ENCODE measurements at regions not wholly inside any gene's neighbourhood (a gene's known extent, or its start where the extent isn't known, plus 50 kb on each side); places are given as distances from the start of the nearest gene placed in this dataset.

- no peak for TF ChIP-seq CTCF (IDR thresholded peaks at IDR 0.05; ENCODE audit: partially characterized antibody, unreplicated experiment)
- no peak for DNase-seq
- Mint-ChIP-seq H3K27me3 (ENCODE audit: unreplicated experiment) (peaks cover 7% of the 10 kb centered on the region), H3K27ac (ENCODE audit: unreplicated experiment) (no peak overlapping the region), H3K9me3 (ENCODE audit: unreplicated experiment) (peaks cover 5% of the 10 kb centered on the region), H3K4me1 (ENCODE audit: low read depth, unreplicated experiment) (peaks cover 5% of the 10 kb centered on the region), H3K4me3 (ENCODE audit: unreplicated experiment) (no peak overlapping the region), H3K36me3 (ENCODE audit: unreplicated experiment) (no peaks in the 10 kb centered on the region)
Measured at GRCh38 chr20:37579106-37579505, 51.4 kb upstream of the BLCAP start.

- no peak overlapping the region for H3K4me3 Mint-ChIP-seq (ENCODE audit: unreplicated experiment)
- no peak for DNase-seq
- H3K9me3 Mint-ChIP-seq (ENCODE audit: unreplicated experiment): peaks cover 5% of the 10 kb centered on the region
- peaks cover 7% of the 10 kb centered on the region for H3K27me3 Mint-ChIP-seq (ENCODE audit: unreplicated experiment)
- no peak for TF ChIP-seq CTCF (IDR thresholded peaks at IDR 0.05; ENCODE audit: partially characterized antibody, unreplicated experiment)
- H3K4me1 Mint-ChIP-seq (ENCODE audit: low read depth, unreplicated experiment): peaks cover 5% of the 10 kb centered on the region
- H3K27ac Mint-ChIP-seq (ENCODE audit: unreplicated experiment): no peak overlapping the region
- no peaks in the 10 kb centered on the region for H3K36me3 Mint-ChIP-seq (ENCODE audit: unreplicated experiment)
Measured at GRCh38 chr20:37577981-37578380, 50.3 kb upstream of the BLCAP start.

All from glutamatergic neuron (in vitro differentiated cells).